ENCODE measurements at regions not wholly inside any gene's neighbourhood (a gene's known extent, or its start where the extent isn't known, plus 50 kb on each side); places are given as distances from the start of the nearest gene placed in this dataset.

DNA sequence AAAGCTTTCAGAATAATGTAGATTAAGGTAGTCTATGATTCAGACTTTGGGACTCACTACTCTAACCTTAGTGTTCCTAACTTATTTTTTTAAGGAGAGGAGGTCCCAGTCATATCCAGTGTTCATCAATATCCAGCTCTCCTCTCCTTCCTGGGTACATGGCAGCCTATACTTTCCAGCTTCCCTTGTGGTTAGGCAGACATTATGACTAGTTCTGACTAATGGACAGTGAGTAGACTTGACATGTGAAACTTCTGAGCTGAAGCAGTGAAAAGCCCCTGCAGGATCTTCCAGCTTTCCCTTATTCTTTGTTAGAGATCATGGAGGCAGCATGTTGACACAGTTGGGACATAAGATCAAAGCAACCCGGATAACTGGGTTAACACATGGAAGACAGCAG, 144.2 kb downstream of the PTPRU start:
- DNase-seq, result no peak

- DNase-seq, result no peak
Observed at GRCh38 chr1:29379443-29380073, 143.2 kb downstream of the PTPRU start.

All from CD4-positive, alpha-beta T cell treated with Interleukin-17A for 1 hour (primary cell).